H1 (cell line): ENCODE measurements at regions not wholly inside any gene's neighbourhood (a gene's known extent, or its start where the extent isn't known, plus 50 kb on each side); places are given as distances from the start of the nearest gene placed in this dataset.
A peak's percentile ranks its signal among the peaks of the same experiment; 100 is the strongest.

Experiments used
- CTCF ChIA-PET: fragments of 300-600 bp; sonication (Branson Sonifier 250); formaldehyde crosslinking; loops from one replicate; lab custom pipeline; 2021; ENCODE audit not compliant: partially characterized antibody; lab: Charles Lee
- POLR2A ChIA-PET: fragments of 300-600 bp; sonication (Branson Sonifier 250); formaldehyde crosslinking; loops from one replicate; lab custom pipeline; 2021; ENCODE audit warnings: inconsistent platforms; ENCODE audit not compliant: partially characterized antibody; lab: Charles Lee
- DNase-seq, 2 experiments: peaks; one replicate each; pipeline versions ENCODE4 v3.0.0 to v3.0.0-alpha.2; 2010 to 2022; ENCODE audit warnings: low spot score in 2 of 2, low read depth in 1 of 2, mixed read lengths in 1 of 2
- FAIRE-seq: peaks from 2 replicates; lab custom pipeline; 2011; peaks lifted over from hg19 to GRCh38; lab: Jason Lieb, UNC
- H2AFZ ChIP-seq: 2 replicates; pipeline ENCODE4 v1.8.1; 2012; ENCODE audit warnings: low read length, inconsistent platforms
- H2AK5ac ChIP-seq: 2 replicates; pipeline ENCODE4 v1.6.1; 2013; ENCODE audit warnings: low read depth, low read length
- H2BK120ac ChIP-seq: replicated peaks from 2 replicates; pipeline ENCODE3; 2013; ENCODE audit warnings: low read depth, low read length, inconsistent platforms
- H2BK12ac ChIP-seq: 2 replicates; pipeline ENCODE4 v1.6.1; 2013; ENCODE audit warnings: low read depth, low read length
- H2BK15ac ChIP-seq: 2 replicates; pipeline ENCODE4 v1.6.1; 2013; ENCODE audit warnings: low read length
- H2BK20ac ChIP-seq: 2 replicates; pipeline ENCODE4 v1.6.1; 2013; ENCODE audit warnings: low read length
- H2BK5ac ChIP-seq: 2 replicates; pipeline ENCODE4 v1.6.1; 2013; ENCODE audit warnings: low read depth, low read length
- H3K14ac ChIP-seq: 2 replicates; pipeline ENCODE4 v1.6.1; 2013; ENCODE audit warnings: inconsistent platforms; ENCODE audit not compliant: insufficient read length
- H3K18ac ChIP-seq: 2 replicates; pipeline ENCODE4 v1.6.1; 2013; ENCODE audit warnings: low read length; ENCODE audit errors: extremely low read depth
- H3K23ac ChIP-seq: 2 replicates; pipeline ENCODE4 v1.6.1; 2013; ENCODE audit warnings: inconsistent platforms; ENCODE audit not compliant: insufficient read length
- H3K23me2 ChIP-seq: 2 replicates; pipeline ENCODE4 v1.6.1; 2013; ENCODE audit warnings: low read depth, low read length
- H3K27ac ChIP-seq: 2 replicates; pipeline ENCODE4 v1.6.1; 2011; ENCODE audit warnings: low read depth, low read length, inconsistent platforms
- H3K27me3 ChIP-seq, 4 experiments: replicated peaks in 1 of 4; 1 replicate in 1 of 4; 2 replicates in 3 of 4; pipeline versions ENCODE4 v1.6.1 to v1.8.1; 2011 to 2013; ENCODE audit warnings: low read length in 3 of 4, mild to moderate bottlenecking in 3 of 4, inconsistent platforms in 2 of 4, mixed read lengths in 2 of 4, moderate library complexity in 1 of 4; ENCODE audit not compliant: control insufficient read depth in 3 of 4, insufficient read depth in 3 of 4; ENCODE audit errors: extremely low read depth in 1 of 4
- H3K36me3 ChIP-seq, 4 experiments: 2 replicates each; pipeline versions ENCODE4 v1.6.1 to v1.8.1; 2011 to 2013; ENCODE audit warnings: mild to moderate bottlenecking in 4 of 4, low read length in 3 of 4, moderate library complexity in 2 of 4, control low read depth in 1 of 4, inconsistent platforms in 1 of 4; ENCODE audit not compliant: insufficient read depth in 4 of 4, control insufficient read depth in 2 of 4
- H3K4ac ChIP-seq: replicated peaks from 2 replicates; pipeline ENCODE3; 2013; ENCODE audit warnings: low read length, low read depth, mixed read lengths, inconsistent platforms; ENCODE audit not compliant: insufficient read length
- H3K4me1 ChIP-seq, 4 experiments: replicated peaks in 1 of 4; 1 replicate in 1 of 4; 2 replicates in 3 of 4; pipeline versions ENCODE4 v1.6.1 to v1.8.1; 2011 to 2013; ENCODE audit warnings: low read length in 3 of 4, inconsistent platforms in 2 of 4, mixed read lengths in 1 of 4; ENCODE audit not compliant: insufficient read depth in 4 of 4, control insufficient read depth in 3 of 4
- H3K4me2 ChIP-seq, 2 experiments: 2 replicates each; pipeline versions ENCODE4 v1.6.1 to v1.8.1; 2011 to 2013; ENCODE audit warnings: low read depth in 2 of 2, low read length in 2 of 2, control low read depth in 1 of 2, inconsistent platforms in 1 of 2, mild to moderate bottlenecking in 1 of 2; ENCODE audit not compliant: insufficient read depth in 1 of 2
- H3K4me3 ChIP-seq, 4 experiments: fragments of 200-600, 300-600 bp in 1 of 4; sonication (generic), shearing (Covaris generic), sonication (Bioruptor Twin) in 1 of 4; 2 replicates each; pipeline versions ENCODE4 v1.5.1 to v1.8.1; 2011 to 2016; ENCODE audit warnings: low read length in 4 of 4, low read depth in 3 of 4, control low read depth in 2 of 4, inconsistent platforms in 2 of 4, mild to moderate bottlenecking in 2 of 4, mixed read lengths in 1 of 4, moderate library complexity in 1 of 4; ENCODE audit not compliant: insufficient read depth in 2 of 4; ENCODE audit errors: extremely low read depth in 1 of 4
- H3K56ac ChIP-seq: replicated peaks from 2 replicates; pipeline ENCODE3; 2013; ENCODE audit warnings: low read depth, mild to moderate bottlenecking, mixed read lengths, low read length, inconsistent platforms; ENCODE audit not compliant: insufficient read length
- H3K79me1 ChIP-seq: 2 replicates; pipeline ENCODE4 v1.6.1; 2013; ENCODE audit warnings: low read depth, low read length, control low read depth
- H3K79me2 ChIP-seq, 2 experiments: 2 replicates each; pipeline versions ENCODE4 v1.6.1 to v1.8.1; 2012 to 2013; ENCODE audit warnings: low read length in 2 of 2, mild to moderate bottlenecking in 2 of 2, inconsistent platforms in 1 of 2; ENCODE audit not compliant: insufficient read depth in 2 of 2, control insufficient read depth in 1 of 2
- H3K9ac ChIP-seq, 4 experiments: replicated peaks in 1 of 4; 1 replicate in 1 of 4; 2 replicates in 3 of 4; pipeline versions ENCODE4 v1.6.1 to v1.8.1; 2011 to 2013; ENCODE audit warnings: low read depth in 3 of 4, low read length in 3 of 4, control low read depth in 2 of 4, mild to moderate bottlenecking in 2 of 4, moderate library complexity in 2 of 4, inconsistent platforms in 1 of 4; ENCODE audit errors: extremely low read depth in 1 of 4
- H3K9me3 ChIP-seq, 2 experiments: 2 replicates each; pipeline versions ENCODE4 v1.6.1 to v1.8.1; 2012 to 2013; ENCODE audit warnings: mild to moderate bottlenecking in 2 of 2, moderate library complexity in 2 of 2, control low read depth in 1 of 2, inconsistent platforms in 1 of 2, low read depth in 1 of 2, low read length in 1 of 2, mixed read lengths in 1 of 2; ENCODE audit not compliant: insufficient read depth in 2 of 2
- H4K20me1 ChIP-seq, 2 experiments: replicated peaks in 1 of 2; 2 replicates each; pipeline versions ENCODE3 to v1.8.1; 2011 to 2013; ENCODE audit warnings: inconsistent platforms in 2 of 2, low read length in 2 of 2, mild to moderate bottlenecking in 1 of 2; ENCODE audit not compliant: insufficient read depth in 2 of 2, control insufficient read depth in 1 of 2
- H4K5ac ChIP-seq: 2 replicates; pipeline ENCODE4 v1.6.1; 2013; ENCODE audit warnings: low read length, low read depth, mixed read lengths, inconsistent platforms; ENCODE audit not compliant: insufficient read length
- H4K8ac ChIP-seq: 2 replicates; pipeline ENCODE4 v1.8.0; 2013; ENCODE audit warnings: mild to moderate bottlenecking, moderate library complexity, low read length, inconsistent platforms; ENCODE audit not compliant: insufficient read depth; ENCODE audit errors: extremely low read depth
- H4K91ac ChIP-seq: replicated peaks from 2 replicates; pipeline ENCODE3; 2013; ENCODE audit warnings: low read length, mixed read lengths, inconsistent platforms; ENCODE audit not compliant: insufficient read length
- CBX5 ChIP-seq: fragments of 300-800, 300-1000 bp; sonication (generic); IDR thresholded peaks from 2 replicates; pipeline ENCODE4 v1.7.1; 2016; ENCODE audit warnings: antibody characterized with exemption, low read length, low read depth
- CHD1 ChIP-seq: IDR thresholded peaks from 2 replicates; pipeline ENCODE4 v1.6.1; 2012; ENCODE audit warnings: low read depth, low read length, improper control_type of control experiment
- SIX5 ChIP-seq: IDR thresholded peaks from 2 replicates; pipeline ENCODE4 v1.6.1; 2011; ENCODE audit warnings: mild to moderate bottlenecking, low read depth, low read length
- TAF7 ChIP-seq: optimal IDR thresholded peaks from 2 replicates; pipeline ENCODE3; 2011; ENCODE audit warnings: low read depth, mild to moderate bottlenecking, inconsistent platforms, low read length, moderate library complexity, borderline replicate concordance
- TBP ChIP-seq: IDR thresholded peaks from 2 replicates; pipeline ENCODE4 v1.6.1; 2011; ENCODE audit warnings: low read depth, low read length, improper control_type of control experiment
- TCF12 ChIP-seq: IDR thresholded peaks from 2 replicates; pipeline ENCODE4 v1.6.1; 2011; ENCODE audit warnings: low read depth, mild to moderate bottlenecking, low read length
- WGBS, 2 experiments: shearing (Covaris generic) in 1 of 2; methylation state at CpG; one replicate each; pipeline versions ENCODE4 v1.1.6 to v1.1.7; 2013 to 2015; ENCODE audit warnings: low lambda C conversion rate in 2 of 2, mixed read lengths in 2 of 2, inconsistent platforms in 1 of 2, low coverage in 1 of 2, missing lambda C conversion rate in 1 of 2; ENCODE audit not compliant: insufficient replicate concordance in 2 of 2, insufficient coverage in 1 of 2, insufficient read length in 1 of 2; ENCODE audit errors: extremely low coverage in 1 of 2, missing lambda C conversion rate in 1 of 2; 5-methylcytosine and 5-hydroxymethylcytosine counted together
- TF ChIP-seq, protein P1 (sequence below): IDR thresholded peaks from 2 replicates; pipeline ENCODE4 v1.6.1; 2011; ENCODE audit warnings: low read length, improper control_type of control experiment

DNA sequence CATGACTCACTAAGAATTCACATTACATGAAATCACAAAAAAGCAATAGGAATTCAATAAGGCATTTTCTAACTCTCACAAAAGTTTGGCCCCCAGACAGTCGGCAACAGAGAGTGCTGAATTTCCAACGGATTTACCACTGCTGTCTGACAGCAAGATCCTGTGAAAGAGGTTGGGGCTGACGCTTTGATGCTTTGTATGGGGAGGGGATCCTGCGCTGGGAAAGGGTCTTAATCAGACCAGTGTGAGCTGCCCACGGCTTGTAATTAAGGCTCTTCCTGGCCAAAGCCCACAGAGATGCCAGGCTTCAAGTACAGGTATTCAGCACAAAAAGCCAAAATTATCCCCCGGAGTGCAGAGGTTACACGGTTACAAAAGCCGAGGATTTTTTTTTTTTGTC is 66.8 kb upstream of the TMCC3 start:
- Histone ChIP-seq H2AFZ (peak overlapping the region; percentile 40; the same call in 1 of the 2 replicates), H3K23me2 (no peaks in the 10 kb centered on the region)
- WGBS, 2 experiments = 66% methylated on average over 8 of the region's 8 CpGs; no CpG with 5 or more reads in 1 of the 2 experiments

More for the DNA sequence above, 66.8 kb upstream of the TMCC3 start:
- POLR2A ChIA-PET = no interaction called here
- no peaks in the 10 kb centered on the region for H3K27me3 ChIP-seq
- no peak overlapping the region for H3K56ac ChIP-seq
- DNase-seq = no peak
- no peaks in the 10 kb centered on the region for H3K36me3 ChIP-seq
- H4K91ac ChIP-seq = no peak overlapping the region
- H2BK20ac ChIP-seq = no peak overlapping the region
- no peak overlapping the region for H3K4me2 ChIP-seq
- H3K79me1 ChIP-seq = no peaks in the 10 kb centered on the region
- no peak overlapping the region for H2AK5ac ChIP-seq
- no peak overlapping the region for H2BK120ac ChIP-seq
- H2BK5ac ChIP-seq = no peak overlapping the region
- no peak overlapping the region for H3K23ac ChIP-seq
- H4K20me1 ChIP-seq = no peaks in the 10 kb centered on the region
- no peak overlapping the region for H3K18ac ChIP-seq
- H3K9me3 ChIP-seq = no peaks in the 10 kb centered on the region
- no peak overlapping the region for H3K4me3 ChIP-seq
- H4K8ac ChIP-seq = no peak overlapping the region
- H3K14ac ChIP-seq = no peak overlapping the region
- H2BK12ac ChIP-seq = no peak overlapping the region
- no peak for TF ChIP-seq CBX5
- TF ChIP-seq TCF12 = no peak
- TF ChIP-seq SIX5 = no peak
- TF ChIP-seq CHD1 = no peak
- TF ChIP-seq, protein P1, sequence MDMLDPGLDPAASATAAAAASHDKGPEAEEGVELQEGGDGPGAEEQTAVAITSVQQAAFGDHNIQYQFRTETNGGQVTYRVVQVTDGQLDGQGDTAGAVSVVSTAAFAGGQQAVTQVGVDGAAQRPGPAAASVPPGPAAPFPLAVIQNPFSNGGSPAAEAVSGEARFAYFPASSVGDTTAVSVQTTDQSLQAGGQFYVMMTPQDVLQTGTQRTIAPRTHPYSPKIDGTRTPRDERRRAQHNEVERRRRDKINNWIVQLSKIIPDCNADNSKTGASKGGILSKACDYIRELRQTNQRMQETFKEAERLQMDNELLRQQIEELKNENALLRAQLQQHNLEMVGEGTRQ = no peak
- TF ChIP-seq TBP = no peak
- TF ChIP-seq TAF7 = no peak
- TF ChIP-seq, all 59 proteins: peak for 0
- Histone ChIP-seq H4K5ac (no peak overlapping the region), H3K4ac (no peak overlapping the region), H3K79me2 (no peaks in the 10 kb centered on the region), H3K9ac (no peak overlapping the region), H2BK15ac (no peak overlapping the region), H3K27ac (no peak overlapping the region), H3K4me1 (peaks cover 0 to 3% (median 1%) of the 10 kb centered on the region in 4 experiments; a peak in 2 of 7 replicates)
- FAIRE-seq = no peak
- CTCF ChIA-PET = interaction anchor here (1.0 to 2.0 kb wide), 4 partner anchors 19 to 370 kb away, joined by 3 to 4 read pairs (median 3); no protein-coding TSS in a partner anchor
